SH-SY5Y (cell line): ENCODE measurements at regions not wholly inside any gene's neighbourhood (a gene's known extent, or its start where the extent isn't known, plus 50 kb on each side); places are given as distances from the start of the nearest gene placed in this dataset.

Experiments used
- GATA2 ChIP-seq: IDR thresholded peaks from 2 replicates; pipeline ENCODE4 v1.6.1; 2011; ENCODE audit warnings: mild to moderate bottlenecking, low read depth, low read length
- GATA3 ChIP-seq: IDR thresholded peaks from 2 replicates; pipeline ENCODE4 v1.6.1; 2011; ENCODE audit warnings: low read depth, mild to moderate bottlenecking, low read length, moderate library complexity

GRCh38 chr2:225773148-225773547 lies 373.6 kb downstream of the NYAP2 start:
- no peak for TF ChIP-seq GATA2
- TF ChIP-seq GATA3 = no peak

- TF ChIP-seq GATA2 (no peak), GATA3 (no peak)
Measured at GRCh38 chr2:225771701-225772100, 372.2 kb downstream of the NYAP2 start.

- no peak for TF ChIP-seq GATA3
- no peak for TF ChIP-seq GATA2
Measured at GRCh38 chr2:225768741-225769140, 369.2 kb downstream of the NYAP2 start.

- TF ChIP-seq GATA3 (no peak), GATA2 (no peak)
Measured at GRCh38 chr2:225766431-225766830, 366.9 kb downstream of the NYAP2 start.

DNA sequence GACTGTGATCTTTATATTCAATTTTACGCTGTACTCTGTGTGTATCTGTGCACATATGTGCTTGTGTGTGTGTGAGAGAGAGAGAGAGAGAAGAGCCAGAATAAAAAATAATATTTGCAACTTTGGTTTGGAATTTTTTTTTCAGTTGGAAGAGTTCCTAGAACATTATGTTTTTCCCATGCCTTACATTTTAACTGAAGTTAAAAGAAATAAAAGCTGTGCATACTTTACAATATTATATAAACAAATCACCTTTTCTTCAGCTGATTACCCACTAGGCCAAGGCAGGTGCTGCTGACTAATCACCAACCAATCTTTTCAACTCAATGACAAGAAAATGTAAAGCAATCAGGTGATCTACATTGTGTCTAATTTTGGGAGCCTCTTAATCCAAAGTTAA lies 366.3 kb downstream of the NYAP2 start:
- TF ChIP-seq GATA2 (no peak), GATA3 (no peak)

DNA sequence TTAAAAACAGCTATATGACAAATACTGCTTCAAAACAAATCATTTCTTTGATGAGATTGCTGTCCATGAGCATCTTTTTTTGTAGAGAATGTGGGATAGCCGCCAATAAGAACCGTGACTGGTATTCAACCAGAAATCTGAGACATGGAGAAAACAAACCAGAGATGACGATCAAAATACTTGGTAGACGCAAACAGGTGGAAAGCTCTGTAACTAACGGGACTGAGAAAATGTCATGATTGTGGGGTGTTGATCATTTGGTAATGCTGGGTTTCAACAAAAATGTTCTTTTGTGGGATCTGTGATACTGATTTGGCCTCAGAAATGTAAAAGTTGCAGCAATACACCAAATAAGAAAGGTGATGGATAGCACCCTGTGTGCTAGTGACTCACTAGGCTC lies 364.8 kb downstream of the NYAP2 start:
- TF ChIP-seq GATA3 = no peak
- TF ChIP-seq GATA2 = no peak

GRCh38 chr2:225763711-225764110 lies 364.2 kb downstream of the NYAP2 start:
- TF ChIP-seq GATA3 (no peak), GATA2 (no peak)

GRCh38 chr2:225761396-225761795 lies 361.9 kb downstream of the NYAP2 start:
- TF ChIP-seq GATA3 (no peak), GATA2 (no peak)

DNA sequence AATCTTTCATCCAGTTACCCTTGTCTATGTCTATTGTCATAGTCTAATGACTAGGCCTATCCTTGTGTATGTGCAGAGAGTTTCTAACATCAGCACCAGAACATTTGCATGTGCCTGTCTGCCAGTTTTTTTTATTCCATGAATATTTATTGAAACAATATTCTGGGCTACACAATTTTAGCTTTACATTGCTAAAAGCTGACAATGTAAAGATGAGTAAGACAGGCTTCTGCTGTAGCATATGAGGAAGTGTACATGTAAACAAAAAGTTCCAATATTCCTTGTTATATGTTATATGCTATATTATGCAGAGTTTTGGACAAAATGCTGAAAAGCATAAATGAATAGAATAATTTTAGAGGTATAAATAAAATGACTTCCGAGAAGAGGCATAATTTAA lies 357.7 kb downstream of the NYAP2 start:
- TF ChIP-seq GATA3 (no peak), GATA2 (no peak)

GRCh38 chr2:225756198-225756597 lies 356.7 kb downstream of the NYAP2 start:
- TF ChIP-seq GATA3 (no peak), GATA2 (no peak)

DNA sequence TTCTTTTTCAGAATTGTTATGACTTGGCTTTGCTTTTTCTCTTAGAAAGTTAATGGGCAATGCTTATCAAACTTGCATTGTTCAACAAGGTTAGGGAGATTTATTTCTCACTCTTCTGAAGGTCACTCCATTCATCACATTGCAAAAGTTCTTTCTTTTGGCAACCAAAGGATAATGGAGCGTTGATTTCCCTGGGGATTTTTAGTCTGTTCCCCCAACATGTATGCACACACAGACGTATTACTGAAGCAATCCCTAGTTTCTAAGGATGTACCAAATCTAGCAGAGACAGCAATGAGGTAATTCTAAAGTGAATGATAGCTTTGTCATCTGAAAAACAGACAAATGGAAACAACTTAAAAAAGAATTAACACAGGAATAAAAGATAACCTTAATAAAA lies 349.1 kb downstream of the NYAP2 start:
- TF ChIP-seq GATA2 = no peak
- no peak for TF ChIP-seq GATA3

GRCh38 chr2:225742487-225742886 lies 343.0 kb downstream of the NYAP2 start:
- TF ChIP-seq GATA3 = no peak
- TF ChIP-seq GATA2 = no peak

- TF ChIP-seq GATA3 (no peak), GATA2 (no peak)
Measured at GRCh38 chr2:225740086-225740485, 340.6 kb downstream of the NYAP2 start.

DNA sequence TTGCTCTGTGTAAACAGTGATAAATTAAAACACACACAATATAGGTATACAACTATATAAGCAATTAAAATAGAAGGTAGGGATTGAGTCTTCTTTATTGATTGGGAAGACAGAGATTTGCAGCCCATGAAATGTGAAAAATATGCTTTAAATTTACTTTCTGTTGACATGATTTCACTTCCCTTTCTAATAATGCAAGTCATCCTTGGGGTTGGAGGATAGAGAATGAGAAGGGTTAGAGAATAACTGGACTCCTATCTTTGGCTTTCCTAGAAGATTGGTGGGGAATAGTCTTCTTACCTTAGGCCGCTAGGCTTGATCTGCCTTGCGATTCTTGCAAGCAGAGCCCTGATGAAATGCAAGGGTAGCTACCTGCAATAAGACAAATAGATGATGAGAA lies 339.8 kb downstream of the NYAP2 start:
- no peak for TF ChIP-seq GATA2
- TF ChIP-seq GATA3 = no peak

DNA sequence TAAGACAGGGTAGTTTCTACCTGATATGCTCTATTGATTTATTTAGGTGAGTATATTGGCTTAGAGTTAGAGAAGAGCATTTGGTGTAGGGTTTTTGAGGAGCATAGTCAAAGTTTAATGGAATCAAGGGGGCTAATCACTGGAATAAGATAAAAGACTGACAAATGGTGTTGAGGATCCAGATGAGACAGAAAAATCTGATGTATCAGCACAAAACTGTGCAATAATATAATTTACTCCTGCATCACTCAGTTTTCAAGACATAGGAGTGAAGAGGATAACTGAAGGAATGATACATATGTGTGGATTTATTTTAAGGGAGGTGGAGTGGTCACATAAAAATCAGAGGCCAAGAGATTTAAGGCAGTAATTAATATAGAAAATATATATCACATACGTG lies 339.2 kb downstream of the NYAP2 start:
- TF ChIP-seq GATA3 (no peak), GATA2 (no peak)

GRCh38 chr2:225737556-225737955 lies 338.0 kb downstream of the NYAP2 start:
- TF ChIP-seq GATA3 (no peak), GATA2 (no peak)

GRCh38 chr2:225735844-225736243 lies 336.3 kb downstream of the NYAP2 start:
- no peak for TF ChIP-seq GATA3
- no peak for TF ChIP-seq GATA2

GRCh38 chr2:225725726-225726125 lies 326.2 kb downstream of the NYAP2 start:
- TF ChIP-seq GATA3 = no peak
- TF ChIP-seq GATA2 = no peak
